PFSK-1 (cell line): ENCODE measurements at regions not wholly inside any gene's neighbourhood (a gene's known extent, or its start where the extent isn't known, plus 50 kb on each side); places are given as distances from the start of the nearest gene placed in this dataset.

Source experiments
- FOXP2 ChIP-seq: optimal IDR thresholded peaks from 2 replicates; pipeline ENCODE3; 2011; ENCODE audit warnings: borderline replicate concordance, control low read depth, inconsistent platforms; ENCODE audit not compliant: insufficient read depth; ENCODE audit errors: extremely low read length, extremely low read depth
- POLR2AphosphoS5 ChIP-seq: IDR thresholded peaks from 2 replicates; pipeline ENCODE4 v1.6.1; 2012; ENCODE audit warnings: low read depth, mild to moderate bottlenecking, control low read depth, low read length, moderate library complexity
- REST ChIP-seq, 2 experiments: IDR thresholded peaks; 2 replicates each; pipeline versions ENCODE4 v1.6.1 to v1.8.0; 2011 to 2012; ENCODE audit warnings: low read depth in 2 of 2, low read length in 2 of 2, control low read depth in 1 of 2, inconsistent platforms in 1 of 2, mild to moderate bottlenecking in 1 of 2, moderate library complexity in 1 of 2; ENCODE audit not compliant: insufficient read depth in 1 of 2
- SIN3A ChIP-seq: IDR thresholded peaks from 2 replicates; pipeline ENCODE4 v1.6.1; 2012; ENCODE audit warnings: mild to moderate bottlenecking, low read length, moderate library complexity, borderline replicate concordance; ENCODE audit not compliant: insufficient read depth
- TAF1 ChIP-seq: IDR thresholded peaks from 2 replicates; pipeline ENCODE4 v1.6.1; 2012; ENCODE audit warnings: low read length, control low read depth, borderline replicate concordance; ENCODE audit not compliant: insufficient read depth

GRCh38 chr5:135721548-135722090, 112.8 kb upstream of the SLC25A48 start:
- TF ChIP-seq POLR2AphosphoS5 (no peak), FOXP2 (no peak), SIN3A (no peak), TAF1 (no peak), REST (IDR thresholded peaks at IDR 0.05; ENCODE audit: insufficient read depth in 1 of 2, low read depth in 2 of 2, low read length in 2 of 2) (no peak)

- no peak for TF ChIP-seq TAF1
- no peak for TF ChIP-seq SIN3A
- TF ChIP-seq FOXP2: no peak
- no peak for TF ChIP-seq REST (IDR thresholded peaks at IDR 0.05; ENCODE audit: insufficient read depth in 1 of 2, low read depth in 2 of 2, low read length in 2 of 2)
- TF ChIP-seq POLR2AphosphoS5: no peak
Observed at GRCh38 chr5:135720191-135720590, 114.3 kb upstream of the SLC25A48 start.

- TF ChIP-seq REST (IDR thresholded peaks at IDR 0.05; ENCODE audit: insufficient read depth in 1 of 2, low read depth in 2 of 2, low read length in 2 of 2) (no peak), POLR2AphosphoS5 (no peak), FOXP2 (no peak), SIN3A (no peak), TAF1 (no peak)
Observed at GRCh38 chr5:135719428-135720063, 114.9 kb upstream of the SLC25A48 start.

DNA sequence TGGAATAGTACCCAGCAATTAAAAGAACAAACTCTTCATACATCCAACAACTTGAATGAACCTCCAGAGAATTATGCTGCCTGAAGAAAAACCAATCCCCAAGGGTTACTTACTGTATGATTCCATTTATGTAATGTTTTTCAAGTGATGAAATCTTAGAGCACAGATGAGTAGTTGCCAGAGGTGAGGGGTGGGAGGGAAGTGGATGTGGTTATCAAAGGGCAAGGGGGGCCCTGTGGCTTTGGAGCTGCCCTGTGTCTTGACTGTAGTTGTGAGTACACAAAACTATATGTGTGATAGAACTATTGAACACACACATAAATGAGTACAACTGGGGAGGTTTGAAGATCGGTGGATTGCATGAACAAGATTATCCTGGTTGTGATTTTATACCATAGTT, 115.8 kb upstream of the SLC25A48 start:
- TF ChIP-seq FOXP2 (no peak), TAF1 (no peak), REST (IDR thresholded peaks at IDR 0.05; ENCODE audit: insufficient read depth in 1 of 2, low read depth in 2 of 2, low read length in 2 of 2) (no peak), SIN3A (no peak), POLR2AphosphoS5 (no peak)
